GM18870 (cell line): ENCODE measurements at regions not wholly inside any gene's neighbourhood (a gene's known extent, or its start where the extent isn't known, plus 50 kb on each side); places are given as distances from the start of the nearest gene placed in this dataset.

Experiments used
- ATAC-seq: cut with Tn5 transposase; IDR thresholded peaks from one replicate; pipeline ENCODE4 v1.9.1; 2021; ENCODE audit warnings: moderate library complexity; ENCODE audit not compliant: unreplicated experiment

DNA sequence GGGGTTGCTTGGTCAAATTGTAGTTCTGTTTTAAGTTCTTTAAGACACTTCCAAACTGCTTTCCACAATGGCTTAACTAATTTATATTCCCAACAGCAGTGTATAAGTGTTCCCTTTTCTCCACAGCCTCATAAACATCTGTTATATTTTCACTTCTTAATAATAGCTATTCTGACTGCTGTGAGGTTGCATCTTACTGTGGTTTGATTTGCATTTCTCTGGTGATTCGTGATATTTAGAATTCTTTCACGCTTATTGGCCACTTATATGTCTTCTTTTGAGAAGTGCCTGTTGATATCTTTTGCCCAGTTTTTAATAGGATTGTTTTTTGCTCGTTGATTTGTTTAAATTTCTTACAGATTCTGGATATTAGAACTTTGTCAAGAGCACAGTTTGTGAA is 278.6 kb upstream of the ITM2A start:
- ATAC-seq: no peak

- ATAC-seq: no peak
Measured at GRCh38 chrX:79631526-79631925, 264.4 kb upstream of the ITM2A start.

GRCh38 chrX:79630033-79631009 is 263.2 kb upstream of the ITM2A start:
- peak; percentile 92 for ATAC-seq

DNA sequence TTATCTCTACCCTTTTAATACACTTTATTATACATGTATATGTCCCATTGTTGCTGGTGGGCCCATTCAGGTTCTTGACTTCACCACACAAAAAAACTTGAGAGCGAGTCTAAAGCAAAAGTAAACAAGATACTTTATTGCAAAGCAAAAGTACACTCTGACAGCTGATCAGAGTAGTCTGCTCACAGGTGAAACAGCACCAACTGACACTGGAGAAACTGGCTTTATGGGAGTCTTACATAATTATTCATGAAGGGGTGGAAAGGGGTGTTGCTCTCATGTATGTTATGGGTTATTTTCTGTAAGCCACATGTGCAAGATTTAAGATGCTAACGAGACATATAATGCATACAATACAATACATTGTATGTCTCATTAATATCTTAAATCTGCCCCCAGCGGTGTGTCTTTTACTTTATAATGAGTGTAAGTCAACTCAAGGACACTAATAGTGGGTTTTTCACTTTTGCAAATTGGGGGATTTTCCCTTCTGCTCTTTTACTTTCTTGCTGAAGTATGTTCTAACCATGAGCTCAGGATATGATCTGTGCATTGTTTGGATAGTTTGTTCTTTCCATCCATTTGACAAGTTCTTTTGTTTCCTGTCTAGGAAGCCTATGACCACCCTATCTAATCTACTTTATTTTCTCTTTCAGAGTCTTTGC is 256.1 kb upstream of the ITM2A start:
- peak; percentile 55 for ATAC-seq

DNA sequence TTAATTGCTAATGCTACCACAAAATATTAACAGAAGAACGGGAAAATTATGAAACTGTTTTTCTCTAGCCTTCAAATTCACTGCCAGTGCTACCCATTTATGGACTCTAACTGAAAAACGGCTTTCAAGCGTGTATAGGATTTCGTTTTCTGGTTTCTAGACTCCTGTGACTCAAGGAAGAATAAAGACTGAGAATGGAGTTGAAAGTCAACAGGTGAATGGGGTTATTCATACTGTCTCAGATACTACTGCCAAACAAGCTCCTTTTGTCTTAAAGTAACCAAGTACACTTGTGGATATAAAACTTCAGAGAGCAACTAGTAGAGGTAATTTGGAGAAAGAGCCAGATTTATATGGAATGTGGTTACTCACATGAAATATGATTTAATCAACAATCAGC is 251.1 kb upstream of the ITM2A start:
- no peak for ATAC-seq

DNA sequence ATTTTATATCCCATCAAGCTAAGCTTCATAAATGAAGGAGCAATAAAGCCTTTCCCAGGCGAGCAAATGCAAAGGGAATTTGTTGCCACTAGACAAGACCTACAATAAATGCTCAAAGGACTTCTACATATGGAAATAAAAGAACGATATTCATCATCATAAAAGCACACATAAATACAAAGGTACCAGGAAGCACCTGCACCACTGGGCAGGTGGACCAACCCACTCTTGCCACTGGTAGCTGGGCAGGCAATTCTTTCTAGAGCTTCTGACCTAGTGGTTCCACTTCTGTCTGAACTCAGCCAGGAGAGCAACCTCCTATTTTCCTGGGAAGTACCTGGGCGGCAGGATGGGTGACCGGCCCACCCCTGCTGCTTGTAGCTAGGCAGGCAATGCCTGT is 237.2 kb upstream of the ITM2A start:
- no peak for ATAC-seq

DNA sequence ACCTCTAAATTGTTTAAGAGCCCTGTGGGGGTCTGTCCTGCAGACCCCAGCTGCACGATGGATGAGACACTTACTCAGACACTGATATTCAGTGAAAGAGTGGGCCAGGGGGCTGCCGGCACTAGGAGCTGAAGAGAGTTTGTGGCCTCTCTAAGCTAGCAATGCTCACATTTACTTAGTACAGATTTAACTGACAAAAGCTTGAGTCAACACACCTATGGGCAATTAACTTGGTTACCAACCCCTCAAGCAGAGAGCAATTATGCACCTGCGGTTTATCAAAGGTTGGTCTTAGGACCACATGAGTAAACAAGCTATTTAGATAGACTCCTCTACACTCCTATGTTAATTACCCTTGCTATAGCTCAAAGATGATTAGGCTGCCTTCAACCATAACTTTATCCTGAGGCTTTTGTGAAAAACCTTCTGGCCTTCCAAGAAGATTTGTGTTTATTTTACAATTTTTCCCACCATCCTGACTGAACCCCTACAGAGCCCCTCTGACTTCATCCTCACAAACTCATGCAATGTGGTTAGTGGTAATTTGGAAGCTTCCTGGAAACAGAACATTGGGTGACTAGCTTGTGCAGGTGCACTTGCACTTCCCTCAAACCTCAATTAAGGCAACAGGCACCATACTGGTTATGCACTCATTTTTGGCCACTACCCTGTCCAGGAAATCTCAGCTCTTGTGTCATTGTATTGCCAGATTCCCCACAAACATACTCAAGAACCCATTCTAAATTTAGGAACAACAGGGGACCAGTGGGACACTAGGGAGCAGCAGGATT is 234.4 kb upstream of the ITM2A start:
- no peak for ATAC-seq

- no peak for ATAC-seq
Measured at GRCh38 chrX:79592259-79592658, 225.1 kb upstream of the ITM2A start.

- ATAC-seq: no peak
Measured at GRCh38 chrX:79588233-79588632, 221.1 kb upstream of the ITM2A start.

GRCh38 chrX:79573760-79574159 is 206.6 kb upstream of the ITM2A start:
- no peak for ATAC-seq

DNA sequence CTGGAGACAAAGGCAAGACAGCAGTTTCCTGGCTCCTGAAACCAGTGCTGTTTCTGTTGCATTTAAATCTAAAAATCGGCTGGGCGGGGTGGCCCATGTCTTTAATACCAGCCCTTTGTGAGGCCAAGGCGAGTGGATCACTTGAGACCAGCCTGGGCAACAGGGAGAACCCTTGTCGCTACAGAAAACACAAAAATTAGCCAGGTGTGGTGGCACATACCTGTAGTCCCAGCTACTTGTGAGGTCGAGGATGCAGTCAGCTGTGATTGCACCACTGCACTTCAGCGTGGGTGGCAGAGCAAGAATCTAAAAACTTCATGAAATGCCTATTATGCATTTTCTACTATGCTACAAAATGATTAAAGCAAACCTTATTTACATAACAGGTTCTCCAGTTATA is 205.4 kb upstream of the ITM2A start:
- no peak for ATAC-seq

GRCh38 chrX:79570524-79571240 is 203.5 kb upstream of the ITM2A start:
- ATAC-seq: no peak

- no peak for ATAC-seq
Measured at GRCh38 chrX:79568309-79568708, 201.2 kb upstream of the ITM2A start.

DNA sequence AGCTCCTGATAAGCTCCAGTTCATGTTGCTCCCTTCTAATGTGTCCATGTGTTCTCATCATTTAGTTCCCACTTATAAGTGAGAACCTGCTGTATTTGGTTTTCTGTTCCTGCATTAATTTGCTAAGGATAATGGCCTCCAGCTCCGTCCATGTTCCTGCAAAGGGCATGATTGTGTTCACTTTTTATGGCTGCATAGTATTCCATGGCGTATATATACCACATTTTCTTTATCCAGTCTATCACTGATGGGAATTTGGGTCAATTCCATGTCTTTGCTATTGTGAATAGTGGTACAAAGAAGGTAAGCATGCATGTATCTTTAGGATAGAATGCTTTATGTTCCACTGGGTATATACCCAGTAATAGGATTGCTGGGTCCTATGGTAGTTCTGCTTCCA is 197.2 kb upstream of the ITM2A start:
- ATAC-seq: no peak

DNA sequence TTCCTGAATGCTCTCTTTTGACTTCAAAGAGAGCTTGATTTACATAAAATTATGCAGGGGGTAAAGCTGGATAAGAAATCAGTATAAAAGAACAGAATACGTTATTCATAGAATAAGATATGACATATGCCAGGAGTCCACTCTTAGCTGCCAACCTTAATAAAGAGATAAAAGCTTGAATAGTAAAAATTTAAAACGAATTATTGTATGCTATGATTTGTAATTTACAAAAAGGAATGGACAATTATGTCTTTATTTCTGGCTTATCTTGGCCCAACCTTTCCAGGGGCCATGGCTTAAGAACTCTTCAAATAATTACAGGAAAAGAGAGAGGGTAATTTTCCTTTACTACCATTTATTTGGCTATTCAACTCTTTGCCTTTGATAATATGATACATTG is 192.2 kb upstream of the ITM2A start:
- ATAC-seq: no peak

- ATAC-seq: no peak
Measured at GRCh38 chrX:79557212-79557611, 190.1 kb upstream of the ITM2A start.

DNA sequence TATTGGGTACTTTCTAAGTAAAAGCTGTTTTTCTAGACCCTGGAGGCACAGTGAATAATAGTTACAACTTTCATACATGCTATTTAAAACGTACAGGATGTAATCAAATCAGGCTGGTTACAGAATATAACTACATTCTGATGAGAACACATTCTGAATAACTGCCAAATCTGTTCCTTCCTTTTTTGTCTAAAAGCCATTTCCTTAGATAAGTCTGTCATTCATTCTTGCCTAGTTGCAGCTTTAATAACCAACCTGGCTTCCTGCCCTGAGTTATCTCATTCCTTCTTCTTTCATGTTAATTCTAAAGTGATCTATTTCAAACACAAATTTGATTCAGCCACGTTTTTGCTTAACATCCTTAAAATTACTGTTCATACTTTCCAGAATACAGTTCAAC is 189.7 kb upstream of the ITM2A start:
- ATAC-seq: no peak

DNA sequence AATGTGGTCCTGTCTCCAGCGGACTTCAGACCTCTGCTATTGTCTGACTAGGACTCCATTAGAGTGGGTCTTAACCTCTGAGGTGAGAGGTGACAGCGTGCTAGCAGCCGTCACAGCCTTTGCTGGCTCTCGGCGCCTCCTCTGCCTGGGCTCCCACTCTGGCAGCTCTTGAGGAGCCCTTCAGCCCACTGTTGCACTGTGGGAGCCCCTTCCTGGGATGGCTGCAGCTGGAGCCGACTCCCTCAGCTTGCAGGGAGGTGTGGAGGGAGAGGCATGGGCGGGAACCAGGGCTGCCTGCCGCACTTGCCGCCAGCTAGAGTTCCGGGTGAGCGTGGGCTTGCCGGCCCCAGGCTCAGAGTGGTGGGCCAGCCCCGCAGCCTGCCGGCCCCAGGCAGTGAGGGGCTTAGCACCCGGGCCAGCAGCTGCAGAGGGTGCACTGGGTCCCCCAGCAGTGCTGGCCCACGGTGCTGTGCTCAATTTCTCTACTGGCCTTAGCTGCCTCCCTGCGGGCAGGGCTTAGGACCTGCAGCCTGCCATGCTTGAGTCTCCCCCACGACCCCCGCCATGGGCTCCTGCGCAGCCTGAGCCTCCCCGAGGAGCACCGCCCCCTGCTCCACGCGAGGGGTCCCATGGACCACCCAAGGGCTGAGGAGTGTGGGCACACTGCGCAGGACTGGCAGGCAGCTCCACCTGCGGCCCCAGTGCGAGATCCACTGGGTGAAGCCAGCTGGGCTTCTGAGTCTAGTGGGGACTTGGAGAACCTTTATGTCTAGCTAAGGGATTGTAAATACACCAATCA is 163.4 kb upstream of the ITM2A start:
- ATAC-seq: no peak

DNA sequence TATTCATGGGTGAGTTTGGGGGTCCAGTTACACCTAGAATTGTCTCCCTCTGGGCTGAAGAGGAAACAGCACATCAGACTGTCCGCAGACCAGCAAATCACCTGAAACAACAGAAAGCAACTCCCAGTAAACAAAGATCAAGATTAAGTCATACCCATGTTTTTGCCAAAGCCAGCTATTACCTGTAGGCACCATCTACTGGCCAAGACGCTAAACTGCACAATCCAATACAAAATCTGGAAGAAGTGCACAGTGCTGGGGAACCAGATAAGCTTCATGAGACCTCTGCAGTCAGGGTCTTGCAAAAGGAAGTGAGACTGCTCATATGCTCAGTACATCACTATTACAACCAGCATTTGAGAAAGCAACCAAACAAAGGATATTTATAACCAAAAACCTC is 157.5 kb upstream of the ITM2A start:
- peak; percentile 78 for ATAC-seq

GRCh38 chrX:79515529-79515928 is 148.4 kb upstream of the ITM2A start:
- no peak for ATAC-seq
